Ectodermal cell (in vitro differentiated cells): ENCODE measurements at regions not wholly inside any gene's neighbourhood (a gene's known extent, or its start where the extent isn't known, plus 50 kb on each side); places are given as distances from the start of the nearest gene placed in this dataset.

ENCODE experiments used
- H3K27ac ChIP-seq: 2 replicates; pipeline ENCODE4 v1.7.0; 2013; ENCODE audit warnings: mild to moderate bottlenecking, low read depth, low read length; ENCODE audit not compliant: insufficient read depth, poor library complexity, severe bottlenecking
- H3K27me3 ChIP-seq: 2 replicates; pipeline ENCODE4 v1.7.0; 2013; ENCODE audit warnings: mild to moderate bottlenecking, low read length; ENCODE audit not compliant: insufficient read depth, control insufficient read depth, poor library complexity, severe bottlenecking
- H3K36me3 ChIP-seq: one replicate; pipeline ENCODE4 v1.7.0; 2013; ENCODE audit warnings: low read length; ENCODE audit not compliant: control insufficient read depth, insufficient read depth
- H3K4me1 ChIP-seq: one replicate; pipeline ENCODE4 v1.7.0; 2013; ENCODE audit warnings: low read length; ENCODE audit not compliant: control insufficient read depth, insufficient read depth
- H3K4me3 ChIP-seq: 2 replicates; pipeline ENCODE4 v1.7.0; 2013; ENCODE audit warnings: low read depth, low read length, control low read depth; ENCODE audit not compliant: insufficient read depth
- H3K9me3 ChIP-seq: 2 replicates; pipeline ENCODE4 v1.7.0; 2013; ENCODE audit warnings: mild to moderate bottlenecking, low read length, moderate library complexity; ENCODE audit not compliant: control insufficient read depth
- WGBS, 2 experiments: methylation state at CpG; one replicate each; pipeline ENCODE4 v1.1.7; 2013; ENCODE audit warnings: missing lambda C conversion rate in 2 of 2; 5-methylcytosine and 5-hydroxymethylcytosine counted together

GRCh38 chr4:35649011-35649410, 595.3 kb downstream of the ARAP2 start:
- WGBS, 2 experiments = 94 to 97% methylated on average over 3 of the region's 3 CpGs
- H3K27me3 ChIP-seq = no peaks in the 10 kb centered on the region
- no peak overlapping the region for H3K4me3 ChIP-seq
- H3K36me3 ChIP-seq = no peaks in the 10 kb centered on the region
- no peaks in the 10 kb centered on the region for H3K4me1 ChIP-seq
- H3K27ac ChIP-seq = no peak overlapping the region
- no peaks in the 10 kb centered on the region for H3K9me3 ChIP-seq

- Histone ChIP-seq H3K4me3 (no peak overlapping the region), H3K36me3 (no peaks in the 10 kb centered on the region), H3K27me3 (no peaks in the 10 kb centered on the region), H3K27ac (no peak overlapping the region), H3K9me3 (no peaks in the 10 kb centered on the region), H3K4me1 (no peaks in the 10 kb centered on the region)
Measured at GRCh38 chr4:35649778-35650177, 594.5 kb downstream of the ARAP2 start.

GRCh38 chr4:35652197-35652596, 592.1 kb downstream of the ARAP2 start:
- no peak overlapping the region for H3K27ac ChIP-seq
- H3K36me3 ChIP-seq = no peaks in the 10 kb centered on the region
- no peak overlapping the region for H3K4me3 ChIP-seq
- no peaks in the 10 kb centered on the region for H3K9me3 ChIP-seq
- 83 to 88% methylated on average over 4 of the region's 4 CpGs for WGBS, 2 experiments
- no peaks in the 10 kb centered on the region for H3K27me3 ChIP-seq
- no peaks in the 10 kb centered on the region for H3K4me1 ChIP-seq

DNA sequence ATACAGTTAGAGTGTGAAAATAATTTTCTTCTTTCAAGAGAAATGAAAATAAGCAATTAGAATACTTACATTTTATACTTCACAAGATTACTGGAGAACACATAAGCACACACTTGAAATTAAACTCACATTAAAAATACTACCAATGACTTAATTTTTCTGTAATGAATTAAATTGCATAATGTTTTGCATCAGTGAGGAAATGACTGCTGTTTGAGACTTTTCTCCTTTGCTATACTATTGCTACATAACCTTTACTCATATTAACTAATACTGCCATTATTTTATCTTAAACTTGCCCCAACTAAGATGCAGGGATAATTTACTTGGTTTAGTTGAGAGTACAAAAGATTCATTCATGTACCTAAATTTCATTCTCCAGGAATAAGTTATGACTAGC, 590.9 kb downstream of the ARAP2 start:
- H3K36me3 ChIP-seq = no peaks in the 10 kb centered on the region

DNA sequence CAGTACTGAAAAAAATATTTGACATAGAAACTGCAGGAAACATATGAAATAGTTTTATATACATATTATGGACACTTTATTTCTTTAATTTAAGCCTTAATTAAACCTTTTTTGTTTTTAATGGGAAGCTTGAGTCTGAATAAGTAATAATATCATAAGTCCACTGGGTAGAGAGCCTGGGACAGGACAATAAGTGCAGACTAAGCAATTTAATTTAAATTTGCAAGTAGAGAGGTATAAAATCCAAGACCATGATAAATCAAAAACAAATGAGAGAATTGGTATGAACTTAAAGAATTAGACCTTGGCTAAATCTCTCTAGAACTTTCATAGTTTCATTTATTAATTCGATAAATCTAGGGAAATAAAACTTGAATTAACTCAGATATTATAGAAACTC, 571.2 kb downstream of the ARAP2 start:
- 80% methylated on average over 1 of the region's 1 CpG; no CpG with 5 or more reads in 1 of the 2 experiments for WGBS, 2 experiments
- Histone ChIP-seq H3K4me1 (no peaks in the 10 kb centered on the region), H3K27ac (no peak overlapping the region), H3K9me3 (no peaks in the 10 kb centered on the region), H3K4me3 (no peak overlapping the region), H3K27me3 (no peaks in the 10 kb centered on the region), H3K36me3 (no peaks in the 10 kb centered on the region)

More for the DNA sequence above, 590.9 kb downstream of the ARAP2 start:
- Histone ChIP-seq H3K27me3 (no peaks in the 10 kb centered on the region), H3K27ac (no peak overlapping the region), H3K9me3 (no peaks in the 10 kb centered on the region), H3K4me3 (no peak overlapping the region), H3K4me1 (no peaks in the 10 kb centered on the region)

- H3K27ac ChIP-seq = no peak overlapping the region
- no peaks in the 10 kb centered on the region for H3K36me3 ChIP-seq
- H3K27me3 ChIP-seq = no peaks in the 10 kb centered on the region
- no peaks in the 10 kb centered on the region for H3K9me3 ChIP-seq
- H3K4me3 ChIP-seq = no peak overlapping the region
- WGBS, 2 experiments = no CpG with 5 or more reads among the region's 1 CpG
- H3K4me1 ChIP-seq = no peaks in the 10 kb centered on the region
Measured at GRCh38 chr4:35684755-35685154, 559.6 kb downstream of the ARAP2 start.

- WGBS, 2 experiments = 44 to 57% methylated on average over 1 of the region's 1 CpG
- Histone ChIP-seq H3K4me3 (no peak overlapping the region), H3K4me1 (peaks cover 4% of the 10 kb centered on the region), H3K27ac (peak overlapping the region; percentile 38), H3K27me3 (no peaks in the 10 kb centered on the region), H3K9me3 (no peaks in the 10 kb centered on the region), H3K36me3 (no peaks in the 10 kb centered on the region)
Measured at GRCh38 chr4:35689870-35690269, 554.4 kb downstream of the ARAP2 start.

DNA sequence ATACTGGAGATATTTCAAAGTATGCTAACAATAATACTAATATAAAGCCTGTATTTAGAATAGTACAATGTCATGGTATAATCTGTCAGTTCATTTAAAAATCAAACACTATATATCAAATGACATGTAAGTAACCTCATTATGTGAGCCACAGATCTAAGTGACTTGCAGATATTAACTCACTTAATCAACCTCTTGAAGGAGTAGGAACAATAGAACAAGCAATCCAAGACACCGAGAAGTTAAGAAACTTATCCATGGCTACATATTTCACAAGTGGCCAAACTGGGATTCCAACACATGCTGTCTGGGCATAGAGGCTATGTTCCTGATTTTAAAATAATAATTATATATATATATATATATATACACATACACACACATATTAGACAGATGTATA, 554.0 kb downstream of the ARAP2 start:
- no peak overlapping the region for H3K27ac ChIP-seq
- no peak overlapping the region for H3K4me3 ChIP-seq
- no peaks in the 10 kb centered on the region for H3K27me3 ChIP-seq
- H3K9me3 ChIP-seq = no peaks in the 10 kb centered on the region
- peaks cover 4% of the 10 kb centered on the region for H3K4me1 ChIP-seq
- 100% methylated on average over 1 of the region's 1 CpG for whole genome bisulfite sequencing, 2 experiments
- no peaks in the 10 kb centered on the region for H3K36me3 ChIP-seq

- Histone ChIP-seq H3K27ac (no peak overlapping the region), H3K36me3 (no peaks in the 10 kb centered on the region), H3K9me3 (no peaks in the 10 kb centered on the region), H3K4me1 (peaks cover 3% of the 10 kb centered on the region), H3K4me3 (no peak overlapping the region), H3K27me3 (no peaks in the 10 kb centered on the region)
- 93 to 100% methylated on average over 2 to 3 of the region's 3 CpGs for WGBS, 2 experiments
Measured at GRCh38 chr4:35695003-35695402, 549.3 kb downstream of the ARAP2 start.

- Histone ChIP-seq H3K9me3 (no peaks in the 10 kb centered on the region), H3K27ac (no peak overlapping the region), H3K4me1 (no peaks in the 10 kb centered on the region), H3K27me3 (no peaks in the 10 kb centered on the region), H3K36me3 (no peaks in the 10 kb centered on the region), H3K4me3 (no peak overlapping the region)
- 97 to 99% methylated on average over 2 of the region's 2 CpGs for WGBS, 2 experiments
Measured at GRCh38 chr4:35695421-35695820, 548.9 kb downstream of the ARAP2 start.

GRCh38 chr4:35697210-35697736, 547.0 kb downstream of the ARAP2 start:
- H3K27me3 ChIP-seq = no peaks in the 10 kb centered on the region
- H3K9me3 ChIP-seq = no peaks in the 10 kb centered on the region
- H3K36me3 ChIP-seq = no peaks in the 10 kb centered on the region
- H3K4me1 ChIP-seq = no peaks in the 10 kb centered on the region
- WGBS, 2 experiments = 96 to 97% methylated on average over 2 of the region's 2 CpGs
- no peak overlapping the region for H3K4me3 ChIP-seq
- no peak overlapping the region for H3K27ac ChIP-seq
